ENCODE measurements at regions not wholly inside any gene's neighbourhood (a gene's known extent, or its start where the extent isn't known, plus 50 kb on each side); places are given as distances from the start of the nearest gene placed in this dataset.

- DNase-seq (ENCODE audit: low read depth in 2 of 2) = no peak
- H3K4me3 ChIP-seq (replicated peaks in 1 of 2; ENCODE audit: low read depth in 2 of 2, low read length in 2 of 2) = no peak overlapping the region
- TF ChIP-seq CTCF (IDR thresholded peaks at IDR 0.05; ENCODE audit: low read depth, low read length) = no peak
These were observed 200.0 kb upstream of the MSX2 start for GRCh38 chr5:174524351-174524750.

- no peak overlapping the region for H3K4me3 ChIP-seq (replicated peaks in 1 of 2; ENCODE audit: low read depth in 2 of 2, low read length in 2 of 2)
- no peak for TF ChIP-seq CTCF (IDR thresholded peaks at IDR 0.05; ENCODE audit: low read depth, low read length)
- DNase-seq (ENCODE audit: low read depth in 2 of 2) = no peak
These were observed 198.2 kb upstream of the MSX2 start for GRCh38 chr5:174526177-174526576.

GRCh38 chr5:174527916-174528540, 196.4 kb upstream of the MSX2 start:
- TF ChIP-seq CTCF (IDR thresholded peaks at IDR 0.05; ENCODE audit: low read depth, low read length) = no peak
- no peak for DNase-seq (ENCODE audit: low read depth in 2 of 2)
- no peak overlapping the region for H3K4me3 ChIP-seq (replicated peaks in 1 of 2; ENCODE audit: low read depth in 2 of 2, low read length in 2 of 2)

- DNase-seq (ENCODE audit: low read depth in 2 of 2) = no peak
- no peak overlapping the region for H3K4me3 ChIP-seq (replicated peaks in 1 of 2; ENCODE audit: low read depth in 2 of 2, low read length in 2 of 2)
- TF ChIP-seq CTCF (IDR thresholded peaks at IDR 0.05; ENCODE audit: low read depth, low read length) = no peak
These were observed 195.4 kb upstream of the MSX2 start for GRCh38 chr5:174528821-174529544.

GRCh38 chr5:174529925-174530681, 194.3 kb upstream of the MSX2 start:
- no peak for TF ChIP-seq CTCF (IDR thresholded peaks at IDR 0.05; ENCODE audit: low read depth, low read length)
- no peak overlapping the region for H3K4me3 ChIP-seq (replicated peaks in 1 of 2; ENCODE audit: low read depth in 2 of 2, low read length in 2 of 2)
- DNase-seq (ENCODE audit: low read depth in 2 of 2) = no peak

GRCh38 chr5:174531782-174532191, 192.6 kb upstream of the MSX2 start:
- H3K4me3 ChIP-seq (replicated peaks in 1 of 2; ENCODE audit: low read depth in 2 of 2, low read length in 2 of 2) = no peak overlapping the region
- DNase-seq (ENCODE audit: low read depth in 2 of 2) = no peak

More at GRCh38 chr5:174531782-174532191, 192.6 kb upstream of the MSX2 start:
- TF ChIP-seq CTCF (IDR thresholded peaks at IDR 0.05; ENCODE audit: low read depth, low read length) = no peak

Data from cardiac fibroblast (primary cell).